HG03575 (cell line): ENCODE measurements at regions not wholly inside any gene's neighbourhood (a gene's known extent, or its start where the extent isn't known, plus 50 kb on each side); places are given as distances from the start of the nearest gene placed in this dataset.

Experiments
- ATAC-seq: cut with Tn5 transposase; IDR thresholded peaks from one replicate; pipeline ENCODE4 v1.9.1; 2021; ENCODE audit not compliant: unreplicated experiment, insufficient number of reproducible peaks, low FRiP score; ENCODE audit errors: extremely low read depth

GRCh38 chr12:98379106-98379505, 136.3 kb upstream of the TMPO start:
- no peak for ATAC-seq

GRCh38 chr12:98385641-98386040, 129.7 kb upstream of the TMPO start:
- ATAC-seq = no peak

- no peak for ATAC-seq
These were observed 127.9 kb upstream of the TMPO start for GRCh38 chr12:98387444-98387843.

- ATAC-seq = no peak
These were observed 127.3 kb upstream of the TMPO start for GRCh38 chr12:98388126-98388525.

GRCh38 chr12:98389593-98389992, 125.8 kb upstream of the TMPO start:
- no peak for ATAC-seq

- ATAC-seq = peak; percentile 73
These were observed 117.9 kb upstream of the TMPO start for GRCh38 chr12:98397323-98398105.

GRCh38 chr12:98399532-98399931, 115.9 kb upstream of the TMPO start:
- no peak for ATAC-seq

GRCh38 chr12:98401427-98401826, 114.0 kb upstream of the TMPO start:
- no peak for ATAC-seq

GRCh38 chr12:98402091-98402490, 113.3 kb upstream of the TMPO start:
- ATAC-seq = no peak

- no peak for ATAC-seq
These were observed 112.7 kb upstream of the TMPO start for GRCh38 chr12:98402671-98403070.

GRCh38 chr12:98403385-98403784, 112.0 kb upstream of the TMPO start:
- ATAC-seq = no peak

GRCh38 chr12:98403936-98404335, 111.5 kb upstream of the TMPO start:
- ATAC-seq = no peak

GRCh38 chr12:98405805-98406366, 109.5 kb upstream of the TMPO start:
- no peak for ATAC-seq

- no peak for ATAC-seq
These were observed 109.0 kb upstream of the TMPO start for GRCh38 chr12:98406378-98406777.

- ATAC-seq = no peak
These were observed 106.7 kb upstream of the TMPO start for GRCh38 chr12:98408681-98409080.

GRCh38 chr12:98409548-98409947, 105.8 kb upstream of the TMPO start:
- no peak for ATAC-seq

- no peak for ATAC-seq
These were observed 105.0 kb upstream of the TMPO start for GRCh38 chr12:98410356-98410755.

GRCh38 chr12:98416845-98417244, 98.5 kb upstream of the TMPO start:
- ATAC-seq = no peak

GRCh38 chr12:98417266-98417665, 98.1 kb upstream of the TMPO start:
- ATAC-seq = no peak

- ATAC-seq = peak; percentile 38
These were observed 96.9 kb upstream of the TMPO start for GRCh38 chr12:98418357-98419075.
